ENCODE measurements at regions not wholly inside any gene's neighbourhood (a gene's known extent, or its start where the extent isn't known, plus 50 kb on each side); places are given as distances from the start of the nearest gene placed in this dataset.

DNA sequence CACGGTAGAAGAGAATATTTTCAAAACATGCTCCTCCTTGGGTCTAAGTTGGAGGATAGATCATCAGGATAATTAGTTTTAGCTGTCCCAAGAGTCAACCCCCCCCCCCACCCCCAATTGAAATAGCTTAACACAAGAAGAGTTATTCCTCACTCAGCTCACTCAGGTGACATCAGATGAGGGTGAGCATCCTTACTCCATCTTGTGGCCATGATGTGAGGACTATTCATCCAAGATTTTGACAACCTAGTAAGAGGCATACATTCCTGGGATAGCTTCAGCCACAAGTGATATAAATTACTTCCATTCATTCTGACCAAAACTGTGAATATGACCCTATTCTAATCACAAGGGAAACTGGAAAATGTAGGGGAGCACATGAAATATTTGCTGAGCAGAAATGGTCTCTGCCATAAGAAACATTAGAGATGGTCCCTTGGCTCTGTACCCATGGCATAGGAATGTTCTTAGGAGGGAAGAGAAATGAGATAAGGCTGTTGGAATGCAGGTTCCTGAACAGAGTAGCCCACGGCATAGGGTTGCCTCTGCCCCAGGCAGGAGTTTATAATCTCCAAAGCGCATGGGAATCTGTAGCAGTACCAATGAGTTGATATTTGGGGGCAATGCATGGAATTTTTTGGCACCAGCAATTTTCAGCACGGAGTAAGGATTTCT lies 257.2 kb downstream of the CYRIA start:
- no peak for TF ChIP-seq SIN3A (IDR thresholded peaks at IDR 0.05; ENCODE audit: borderline replicate concordance, insufficient read depth, low read length)
- TF ChIP-seq TAF1 (IDR thresholded peaks at IDR 0.05; ENCODE audit: borderline replicate concordance, insufficient read depth, low read length): no peak
- TF ChIP-seq, protein P1, sequence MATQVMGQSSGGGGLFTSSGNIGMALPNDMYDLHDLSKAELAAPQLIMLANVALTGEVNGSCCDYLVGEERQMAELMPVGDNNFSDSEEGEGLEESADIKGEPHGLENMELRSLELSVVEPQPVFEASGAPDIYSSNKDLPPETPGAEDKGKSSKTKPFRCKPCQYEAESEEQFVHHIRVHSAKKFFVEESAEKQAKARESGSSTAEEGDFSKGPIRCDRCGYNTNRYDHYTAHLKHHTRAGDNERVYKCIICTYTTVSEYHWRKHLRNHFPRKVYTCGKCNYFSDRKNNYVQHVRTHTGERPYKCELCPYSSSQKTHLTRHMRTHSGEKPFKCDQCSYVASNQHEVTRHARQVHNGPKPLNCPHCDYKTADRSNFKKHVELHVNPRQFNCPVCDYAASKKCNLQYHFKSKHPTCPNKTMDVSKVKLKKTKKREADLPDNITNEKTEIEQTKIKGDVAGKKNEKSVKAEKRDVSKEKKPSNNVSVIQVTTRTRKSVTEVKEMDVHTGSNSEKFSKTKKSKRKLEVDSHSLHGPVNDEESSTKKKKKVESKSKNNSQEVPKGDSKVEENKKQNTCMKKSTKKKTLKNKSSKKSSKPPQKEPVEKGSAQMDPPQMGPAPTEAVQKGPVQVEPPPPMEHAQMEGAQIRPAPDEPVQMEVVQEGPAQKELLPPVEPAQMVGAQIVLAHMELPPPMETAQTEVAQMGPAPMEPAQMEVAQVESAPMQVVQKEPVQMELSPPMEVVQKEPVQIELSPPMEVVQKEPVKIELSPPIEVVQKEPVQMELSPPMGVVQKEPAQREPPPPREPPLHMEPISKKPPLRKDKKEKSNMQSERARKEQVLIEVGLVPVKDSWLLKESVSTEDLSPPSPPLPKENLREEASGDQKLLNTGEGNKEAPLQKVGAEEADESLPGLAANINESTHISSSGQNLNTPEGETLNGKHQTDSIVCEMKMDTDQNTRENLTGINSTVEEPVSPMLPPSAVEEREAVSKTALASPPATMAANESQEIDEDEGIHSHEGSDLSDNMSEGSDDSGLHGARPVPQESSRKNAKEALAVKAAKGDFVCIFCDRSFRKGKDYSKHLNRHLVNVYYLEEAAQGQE (IDR thresholded peaks at IDR 0.05; ENCODE audit: insufficient read depth in 1 of 2, low read depth in 2 of 2, low read length in 2 of 2): no peak
- no peak for TF ChIP-seq FOXP2 (optimal IDR thresholded peaks at IDR 0.05; ENCODE audit: borderline replicate concordance, extremely low read depth, extremely low read length, insufficient read depth)
- no peak for TF ChIP-seq POLR2AphosphoS5 (IDR thresholded peaks at IDR 0.05; ENCODE audit: low read depth, low read length)

DNA sequence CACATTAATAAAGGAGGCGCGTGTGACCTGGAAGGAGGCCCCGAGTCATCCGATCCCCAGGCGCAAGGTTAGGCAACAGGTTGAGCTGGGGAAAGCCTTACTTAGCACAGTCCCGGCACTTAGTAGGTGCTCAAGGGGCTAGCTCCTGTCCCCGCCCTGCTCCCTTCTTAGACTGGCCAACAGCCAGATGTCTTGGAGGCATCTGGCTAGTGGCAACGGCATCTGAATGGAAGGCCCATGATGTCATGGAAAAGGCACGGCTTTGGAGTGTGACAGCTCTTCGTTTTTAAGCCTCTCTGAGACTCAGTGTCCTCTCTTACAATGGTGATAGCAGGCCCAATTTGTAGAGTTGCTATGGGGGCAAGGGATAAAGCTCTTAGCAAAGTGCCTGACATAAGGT lies 258.3 kb downstream of the CYRIA start:
- TF ChIP-seq POLR2AphosphoS5 (IDR thresholded peaks at IDR 0.05; ENCODE audit: low read depth, low read length) (no peak), SIN3A (IDR thresholded peaks at IDR 0.05; ENCODE audit: borderline replicate concordance, insufficient read depth, low read length) (no peak), FOXP2 (optimal IDR thresholded peaks at IDR 0.05; ENCODE audit: borderline replicate concordance, extremely low read depth, extremely low read length, insufficient read depth) (no peak), TAF1 (IDR thresholded peaks at IDR 0.05; ENCODE audit: borderline replicate concordance, insufficient read depth, low read length) (no peak)
- TF ChIP-seq, protein P1 (IDR thresholded peaks at IDR 0.05; ENCODE audit: insufficient read depth in 1 of 2, low read depth in 2 of 2, low read length in 2 of 2): no peak

DNA sequence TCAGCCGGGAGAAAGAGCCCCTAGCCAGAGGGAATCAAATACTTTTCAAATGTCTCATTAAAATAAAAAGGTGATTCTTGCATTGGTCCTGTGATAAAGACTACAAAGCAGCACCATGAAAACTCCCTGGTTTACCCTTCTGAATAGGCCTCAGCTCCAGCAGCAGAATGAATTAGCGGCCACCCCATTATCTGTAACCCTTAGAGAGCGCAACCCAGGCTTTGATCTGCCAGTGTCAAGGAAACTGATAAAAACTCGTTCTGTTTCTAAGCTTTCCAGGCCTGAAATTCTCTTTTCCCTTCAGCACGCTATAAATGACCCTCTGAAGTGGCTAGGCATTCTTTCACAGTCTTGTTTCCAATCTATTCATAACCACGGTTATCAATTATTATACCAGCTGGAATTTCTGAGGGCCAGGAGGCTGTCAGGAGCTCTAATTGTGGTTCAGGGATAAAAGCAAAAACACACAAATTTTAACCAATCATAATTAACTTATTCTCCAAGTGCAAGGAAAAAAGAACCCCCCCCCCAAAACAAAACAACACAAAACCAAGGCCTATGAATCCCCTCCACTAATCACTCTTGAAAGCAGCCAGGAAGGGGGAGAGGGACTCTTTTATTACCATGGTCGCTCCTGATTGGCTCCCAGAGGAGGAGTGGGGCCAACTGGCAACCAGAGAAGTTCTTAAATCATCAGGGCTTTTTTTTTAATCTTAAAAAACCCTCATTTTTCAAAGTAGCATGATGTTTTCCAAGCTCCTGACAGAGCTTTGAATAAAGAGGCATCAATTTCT lies 258.9 kb downstream of the CYRIA start:
- TF ChIP-seq, protein P1 (IDR thresholded peaks at IDR 0.05; ENCODE audit: insufficient read depth in 1 of 2, low read depth in 2 of 2, low read length in 2 of 2): no peak
- no peak for TF ChIP-seq SIN3A (IDR thresholded peaks at IDR 0.05; ENCODE audit: borderline replicate concordance, insufficient read depth, low read length)
- TF ChIP-seq FOXP2 (optimal IDR thresholded peaks at IDR 0.05; ENCODE audit: borderline replicate concordance, extremely low read depth, extremely low read length, insufficient read depth): no peak
- TF ChIP-seq POLR2AphosphoS5 (IDR thresholded peaks at IDR 0.05; ENCODE audit: low read depth, low read length): no peak
- TF ChIP-seq TAF1 (IDR thresholded peaks at IDR 0.05; ENCODE audit: borderline replicate concordance, insufficient read depth, low read length): no peak

DNA sequence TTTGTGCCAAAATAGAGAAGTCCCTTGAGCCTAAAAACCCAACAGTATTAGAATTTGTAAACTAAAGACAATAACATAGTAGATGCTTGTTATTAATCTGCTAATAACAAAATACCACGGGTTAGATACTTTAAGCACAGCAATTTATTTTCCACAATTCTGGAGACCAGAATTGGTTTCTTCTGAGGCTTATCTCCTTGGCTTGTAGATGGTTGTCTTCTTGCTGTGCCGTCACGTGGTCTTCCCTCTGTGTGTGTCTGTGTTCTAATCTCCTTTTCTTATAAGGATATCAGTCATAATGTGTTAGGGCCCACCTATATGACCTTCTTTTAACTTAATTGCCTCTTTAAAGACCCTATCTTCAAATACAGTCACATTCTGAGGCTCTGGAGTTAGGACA lies 260.1 kb downstream of the CYRIA start:
- TF ChIP-seq POLR2AphosphoS5 (IDR thresholded peaks at IDR 0.05; ENCODE audit: low read depth, low read length) (no peak), FOXP2 (optimal IDR thresholded peaks at IDR 0.05; ENCODE audit: borderline replicate concordance, extremely low read depth, extremely low read length, insufficient read depth) (no peak), SIN3A (IDR thresholded peaks at IDR 0.05; ENCODE audit: borderline replicate concordance, insufficient read depth, low read length) (no peak), TAF1 (IDR thresholded peaks at IDR 0.05; ENCODE audit: borderline replicate concordance, insufficient read depth, low read length) (no peak)
- TF ChIP-seq, protein P1 (IDR thresholded peaks at IDR 0.05; ENCODE audit: insufficient read depth in 1 of 2, low read depth in 2 of 2, low read length in 2 of 2): no peak
